Activated CD4-positive, CD25-positive, alpha-beta regulatory T cell treated with anti-CD3 and anti-CD28 coated beads, Interleukin-2, amount 50 U/mL, for 24 hours (primary cell): ENCODE measurements at regions not wholly inside any gene's neighbourhood (a gene's known extent, or its start where the extent isn't known, plus 50 kb on each side); places are given as distances from the start of the nearest gene placed in this dataset.

Experiments used
- ATAC-seq, 2 donors: fragments of 150-1000 bp; cut with Tn5 transposase; one replicate each; pipeline ENCODE4 v1.10.0; 2021; ENCODE audit warnings: mild to moderate bottlenecking in 1 of 2, moderate library complexity in 1 of 2

DNA sequence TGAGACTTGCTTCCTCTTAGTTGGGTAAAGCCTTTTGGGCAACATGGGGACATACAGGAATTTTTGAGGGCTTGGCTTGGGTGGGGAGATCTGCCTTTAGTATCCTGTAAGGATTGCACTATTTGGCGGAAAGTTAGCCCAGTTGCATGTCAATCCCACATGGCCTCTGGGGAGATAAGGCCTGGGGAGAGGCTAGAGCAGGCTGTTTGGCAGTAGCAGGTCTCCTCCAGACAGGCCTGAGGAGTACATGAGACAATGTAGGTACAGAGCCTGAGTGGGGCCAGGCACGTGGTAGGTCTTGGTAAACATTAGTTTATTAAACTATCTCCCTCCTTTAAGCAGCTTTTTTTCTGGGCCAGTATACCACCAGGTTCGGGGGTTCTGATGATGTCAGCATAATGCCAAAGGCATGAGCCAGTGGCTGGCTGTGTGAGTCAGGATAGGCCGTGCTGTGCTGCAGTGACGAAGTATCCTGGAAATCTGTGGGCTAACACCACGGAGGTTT, 147.9 kb downstream of the VEGFA start:
- ATAC-seq, result no peak

DNA sequence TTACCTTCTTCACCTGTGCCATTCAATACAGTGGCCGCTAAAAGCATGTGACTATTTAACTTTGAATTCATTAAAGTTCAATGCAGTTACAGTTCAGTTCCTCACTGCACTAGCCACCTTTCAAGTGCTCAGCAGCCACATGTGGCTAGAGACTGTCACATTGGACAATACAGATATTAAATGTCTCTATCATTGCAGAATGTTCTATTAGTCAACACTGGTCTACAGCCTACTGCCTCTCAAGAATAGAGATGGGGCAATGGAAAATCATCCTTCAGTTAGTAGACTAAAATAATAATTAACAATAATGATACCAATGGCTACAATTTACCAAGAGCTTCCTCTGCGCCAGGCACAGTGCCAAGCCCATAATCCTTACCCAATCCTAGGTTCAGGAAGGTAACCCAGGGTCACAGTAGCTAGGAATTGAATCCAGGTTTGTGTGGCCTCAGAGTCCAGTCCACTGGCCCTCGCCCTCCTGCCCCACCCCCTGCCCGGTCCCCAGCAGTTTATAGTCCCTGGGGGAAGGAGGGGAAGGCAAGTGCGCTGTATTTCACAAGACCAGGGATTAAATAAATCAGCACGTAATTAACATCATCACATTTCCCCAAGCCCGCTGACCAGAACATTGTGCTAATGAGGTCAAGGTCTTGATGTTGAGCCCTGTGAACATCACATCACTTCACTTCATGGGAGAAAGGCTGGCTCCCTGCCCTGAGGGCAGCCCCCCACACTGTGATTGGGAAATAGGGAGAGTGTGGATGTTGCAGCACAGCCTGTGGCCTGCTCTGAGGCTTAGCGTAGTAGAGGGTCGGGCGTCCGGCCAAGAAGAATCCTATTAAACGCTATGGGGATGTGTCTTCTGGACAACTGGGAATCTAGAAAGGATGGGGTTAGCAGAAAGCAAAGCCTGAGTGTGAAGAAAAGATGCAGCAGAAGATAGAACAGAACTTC, 147.2 kb downstream of the VEGFA start:
- no peak for ATAC-seq

DNA sequence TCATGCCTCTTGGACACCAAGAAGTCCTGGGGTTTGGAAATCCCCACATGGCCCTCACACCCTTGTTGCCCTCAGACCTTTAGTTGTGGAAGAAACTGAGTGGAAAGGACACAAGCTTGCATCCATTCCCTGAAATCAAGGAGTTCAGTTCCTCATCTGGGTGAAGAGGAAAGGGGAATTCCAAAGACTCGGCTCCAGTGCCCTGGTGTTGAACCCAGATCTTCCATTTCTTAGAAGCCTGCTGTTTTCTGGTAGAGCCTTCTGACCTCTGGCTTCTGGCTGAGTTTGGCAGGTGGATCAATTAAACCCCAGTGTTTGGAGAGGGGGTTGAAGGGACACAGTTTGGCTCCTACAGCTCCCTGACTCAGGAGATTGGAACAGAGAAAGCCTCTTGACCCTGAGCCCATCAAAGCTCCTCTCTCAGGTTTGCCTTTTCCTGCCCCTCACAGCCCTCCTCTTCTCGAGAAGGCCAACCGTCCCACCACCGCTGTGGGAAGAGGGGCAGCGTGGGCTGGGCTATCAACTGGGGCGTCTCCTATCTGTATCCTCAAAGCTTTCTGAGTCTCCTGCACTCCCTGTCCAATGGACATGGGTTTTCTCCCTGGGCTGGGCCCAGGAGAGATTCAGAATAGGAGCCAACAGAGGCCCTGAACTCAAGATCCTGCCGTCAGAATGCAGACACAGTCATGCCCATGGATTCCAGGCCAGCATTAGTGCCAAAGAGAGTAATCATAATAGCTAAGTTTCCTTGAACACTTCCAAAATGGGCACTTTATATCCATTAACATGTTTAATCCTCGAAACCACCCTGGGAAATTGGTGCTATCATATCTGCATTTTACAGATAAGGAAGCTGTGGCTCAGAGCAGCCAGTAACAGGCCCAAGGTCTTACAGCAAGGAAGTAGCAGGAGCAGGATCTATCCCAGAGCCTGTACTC, 146.2 kb downstream of the VEGFA start:
- no peak for ATAC-seq

DNA sequence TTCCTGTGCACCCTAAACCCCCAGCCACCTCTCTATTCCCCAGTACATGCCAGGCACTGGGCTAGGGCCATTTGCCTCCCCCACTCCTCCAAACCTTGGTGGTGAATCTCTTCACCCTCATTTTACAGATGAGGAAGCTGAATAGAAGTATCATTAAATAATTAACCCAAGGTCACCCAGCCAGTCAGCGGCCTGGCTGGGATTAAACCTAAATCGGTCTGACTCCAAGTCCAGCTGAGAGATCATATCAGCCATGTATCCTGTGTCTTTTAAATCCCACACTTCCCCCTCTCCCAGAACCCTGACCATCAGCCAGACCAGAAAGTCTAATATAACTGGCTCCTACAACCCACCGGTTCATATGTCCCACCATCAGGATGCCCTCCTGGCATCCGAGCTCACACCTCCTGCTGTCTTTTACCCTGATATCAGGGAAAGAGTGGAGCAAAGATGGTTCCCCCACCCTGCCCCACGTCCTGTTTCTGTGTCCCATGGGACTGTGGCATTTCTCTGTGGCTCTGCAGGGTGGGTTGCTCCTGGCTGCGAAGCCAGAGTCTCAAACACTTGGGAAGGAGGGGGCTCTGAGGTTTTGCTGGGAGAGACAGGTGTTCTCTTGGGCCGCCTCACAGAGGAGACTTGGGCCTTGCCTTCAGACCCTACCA, 145.3 kb downstream of the VEGFA start:
- no peak for ATAC-seq

DNA sequence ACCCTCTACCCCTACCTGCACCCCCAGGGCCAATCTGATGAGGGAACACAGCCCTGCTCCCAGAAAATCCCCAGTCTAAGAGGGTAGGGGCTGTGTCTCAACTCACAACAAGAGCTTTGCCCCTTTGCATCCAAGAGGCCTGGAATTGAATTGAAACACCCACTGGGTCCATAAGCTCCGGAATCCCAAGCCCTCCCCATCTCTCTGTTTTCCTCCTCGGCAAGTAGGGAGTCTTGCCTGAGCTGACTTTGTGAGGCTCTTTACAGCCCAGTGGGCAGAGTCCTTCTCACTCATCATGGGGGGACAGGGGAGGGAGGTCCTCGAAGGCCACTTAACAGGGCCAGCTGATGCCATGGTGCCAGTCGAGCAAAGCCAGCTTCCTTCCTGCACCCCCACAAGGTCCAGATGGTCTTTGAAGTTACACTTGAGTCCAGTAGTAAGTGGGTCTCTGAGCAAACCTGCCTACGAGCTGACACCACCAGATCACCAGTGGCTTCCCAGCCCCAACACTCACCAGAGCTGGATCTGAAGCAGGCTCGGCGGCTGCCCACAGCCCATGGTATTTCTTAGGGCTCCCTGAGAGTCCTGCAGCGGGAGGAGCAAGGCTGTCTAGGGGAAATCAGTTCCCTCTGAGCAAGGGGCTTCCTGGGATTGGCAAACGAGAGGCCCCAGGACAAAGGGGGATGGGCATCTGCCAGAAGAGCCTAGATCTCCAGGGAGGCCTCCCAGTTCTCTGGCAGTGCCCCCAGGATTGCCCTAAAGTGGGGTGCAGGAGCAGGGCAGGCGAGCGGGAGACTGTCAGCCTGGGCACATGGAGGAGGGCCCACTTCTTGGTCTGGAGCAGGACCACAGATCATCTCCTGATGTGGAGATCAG, 144.5 kb downstream of the VEGFA start:
- ATAC-seq, result no peak

DNA sequence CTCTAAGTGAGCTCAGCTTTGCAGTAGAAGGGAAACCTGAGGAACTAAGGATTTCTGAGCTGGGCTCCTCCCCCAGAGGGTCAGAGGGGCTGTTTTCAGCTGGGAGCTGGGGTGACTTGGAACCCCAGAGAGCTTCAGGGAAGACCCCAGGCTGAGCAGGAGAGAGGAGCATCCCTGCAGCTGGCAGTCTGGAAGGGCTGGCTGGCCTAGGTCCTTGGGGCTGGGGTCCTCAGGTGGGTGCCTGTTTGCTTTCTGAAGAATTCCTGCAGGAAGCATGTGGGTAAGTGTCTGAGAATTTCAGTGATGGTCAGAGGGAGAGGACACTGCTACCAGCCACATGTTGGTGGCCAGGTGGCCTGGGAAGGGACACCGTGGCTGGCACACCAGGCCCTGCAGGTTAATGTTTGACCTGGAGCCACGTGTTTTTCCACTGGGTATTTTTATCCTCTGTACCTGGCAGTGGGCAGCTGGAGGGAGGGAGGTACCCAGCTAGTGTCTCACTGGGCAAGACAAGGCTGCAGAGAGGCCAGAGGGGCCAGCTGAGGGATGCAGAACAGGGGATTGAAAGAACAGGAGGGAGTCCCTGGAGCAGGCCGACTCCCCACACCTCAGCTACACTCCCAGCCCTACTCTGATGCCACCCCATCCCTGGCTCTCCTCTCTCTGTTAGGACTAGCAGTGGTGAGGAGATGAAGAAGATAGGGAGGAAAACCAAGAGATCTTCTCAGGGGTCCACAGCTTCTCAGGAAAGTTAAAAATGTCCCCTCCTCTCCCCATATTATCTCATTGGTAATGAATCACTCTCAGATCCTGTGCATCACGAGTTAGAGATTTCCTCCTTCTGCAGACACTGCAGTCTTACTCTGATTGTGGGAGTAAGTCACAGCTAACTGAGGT, 143.6 kb downstream of the VEGFA start:
- ATAC-seq, result no peak

DNA sequence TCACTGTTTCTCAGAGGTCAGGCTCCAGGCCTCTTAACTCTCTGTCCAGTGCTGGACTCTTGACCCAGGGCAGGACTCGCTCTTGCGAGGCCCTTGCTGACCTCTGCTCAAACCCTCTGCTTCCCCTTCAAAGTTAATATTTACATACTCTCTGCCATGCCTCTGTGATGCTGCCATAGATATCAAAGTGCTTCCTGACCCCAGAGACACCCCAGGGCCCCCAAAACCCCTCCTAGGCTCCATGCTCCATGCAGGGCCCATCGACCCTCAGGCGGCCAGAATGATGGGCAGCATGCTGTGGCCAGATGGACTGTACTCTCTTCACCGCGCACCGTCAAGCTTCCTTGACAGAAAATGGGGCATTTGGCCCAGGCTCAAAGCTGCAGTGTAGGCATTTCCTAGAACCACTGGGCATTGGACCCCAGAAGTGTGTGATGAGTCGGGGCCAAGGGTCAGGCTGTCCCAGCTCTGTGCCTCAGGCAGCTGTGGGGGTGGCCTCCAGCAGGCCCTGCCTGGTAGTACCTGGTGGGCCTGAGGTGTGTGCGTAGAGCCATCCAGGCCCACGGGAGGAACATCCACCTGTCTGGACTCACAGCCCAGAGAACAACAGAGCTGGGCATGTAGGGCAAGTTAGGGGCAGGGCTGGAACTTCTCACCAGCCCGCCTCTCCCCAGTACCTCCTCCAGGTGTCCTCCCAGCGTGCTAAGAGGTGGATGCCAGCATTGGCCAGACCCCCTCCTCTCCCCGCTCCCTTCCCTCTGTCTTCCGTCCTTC, 142.8 kb downstream of the VEGFA start:
- no peak for ATAC-seq

DNA sequence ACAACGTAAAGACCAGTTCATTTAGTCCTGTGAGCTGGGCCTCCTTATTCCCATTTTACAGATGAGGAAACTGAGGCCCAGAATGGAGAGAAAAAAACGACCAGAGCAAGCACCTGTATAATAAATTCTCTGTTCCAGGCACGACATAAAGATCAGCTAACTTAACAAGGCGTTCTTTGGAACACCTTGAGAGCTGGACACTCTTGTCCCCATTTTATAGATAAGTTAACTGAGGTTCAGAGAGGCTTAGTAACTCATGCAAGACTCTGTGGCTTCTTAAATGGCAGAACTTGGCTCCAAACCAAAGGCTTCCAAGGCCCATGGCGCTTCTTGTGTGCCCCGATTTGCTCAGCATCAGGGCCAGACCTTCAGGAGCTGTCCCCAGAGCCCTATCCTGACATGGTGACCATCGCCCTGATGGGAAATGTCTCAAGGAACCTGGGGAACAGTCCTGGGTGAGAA, 142.1 kb downstream of the VEGFA start:
- no peak for ATAC-seq

DNA sequence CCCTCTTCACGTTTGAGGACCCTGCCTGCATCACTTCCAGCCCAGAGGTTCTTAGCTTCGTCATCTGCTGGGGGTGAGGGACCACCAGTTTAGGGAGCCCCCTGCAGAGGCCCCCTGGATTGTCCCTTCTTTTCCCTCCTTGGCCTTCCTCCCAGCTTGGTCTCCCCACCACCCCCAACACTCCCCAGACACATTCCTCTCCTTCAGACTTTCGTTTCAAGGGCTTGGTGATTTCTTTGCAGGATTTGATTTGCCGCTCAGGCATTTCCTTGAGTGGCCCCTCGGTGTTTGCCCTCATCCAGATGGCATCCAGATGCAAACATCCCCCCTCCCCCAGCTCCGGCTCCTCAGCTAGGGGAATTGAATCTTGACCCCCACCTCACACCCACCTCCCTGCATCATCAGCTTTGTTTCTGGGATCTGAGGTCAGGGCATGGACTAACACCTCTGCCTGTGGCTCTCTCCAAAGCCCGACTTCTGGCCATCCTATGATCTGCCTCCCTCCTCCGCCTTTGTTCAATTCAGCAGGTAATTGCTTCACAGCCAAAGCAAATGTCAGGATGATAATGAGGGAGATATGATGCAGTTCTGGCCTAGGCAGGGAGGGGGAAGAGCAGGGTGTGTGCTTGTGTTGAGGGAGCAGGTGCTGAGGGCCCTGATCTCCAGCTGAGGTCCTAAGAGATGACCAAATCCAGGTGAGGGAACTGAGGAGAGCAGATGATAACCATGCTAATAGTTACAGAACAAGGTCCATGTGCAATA, 141.5 kb downstream of the VEGFA start:
- ATAC-seq, result no peak

DNA sequence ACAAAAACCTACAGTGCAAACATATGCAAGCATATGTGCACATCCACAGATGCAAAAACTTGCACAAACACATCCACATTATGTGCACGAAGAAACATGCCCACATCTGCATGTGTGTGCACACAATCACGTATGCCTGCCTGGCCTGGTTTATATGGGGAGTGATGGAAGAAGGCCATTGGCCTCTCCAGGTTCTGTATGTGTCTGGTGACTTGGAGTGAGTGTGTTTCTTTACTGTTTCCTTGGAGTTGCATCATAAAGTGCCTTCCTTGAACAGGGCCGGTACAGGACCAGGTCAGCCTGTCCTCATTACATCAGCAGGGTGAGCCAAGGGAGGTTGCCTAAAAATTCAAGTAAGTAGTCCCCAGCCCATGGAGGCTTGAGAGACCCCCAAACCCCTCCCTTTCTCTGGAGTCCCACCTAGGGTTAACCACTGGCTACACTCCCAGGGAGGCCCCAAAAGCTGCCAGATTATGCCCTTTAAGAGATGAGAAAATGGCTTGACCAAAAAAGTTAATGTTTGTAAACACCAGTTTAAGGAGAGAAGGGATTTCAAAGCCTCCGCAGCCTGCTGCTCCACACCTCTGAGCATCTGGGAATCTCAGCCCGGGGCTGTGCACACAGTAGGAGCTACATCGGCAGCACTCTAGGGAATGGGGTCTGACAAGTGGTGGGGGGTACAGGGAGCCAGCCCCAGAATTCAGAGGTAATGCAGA, 140.8 kb downstream of the VEGFA start:
- no peak for ATAC-seq

DNA sequence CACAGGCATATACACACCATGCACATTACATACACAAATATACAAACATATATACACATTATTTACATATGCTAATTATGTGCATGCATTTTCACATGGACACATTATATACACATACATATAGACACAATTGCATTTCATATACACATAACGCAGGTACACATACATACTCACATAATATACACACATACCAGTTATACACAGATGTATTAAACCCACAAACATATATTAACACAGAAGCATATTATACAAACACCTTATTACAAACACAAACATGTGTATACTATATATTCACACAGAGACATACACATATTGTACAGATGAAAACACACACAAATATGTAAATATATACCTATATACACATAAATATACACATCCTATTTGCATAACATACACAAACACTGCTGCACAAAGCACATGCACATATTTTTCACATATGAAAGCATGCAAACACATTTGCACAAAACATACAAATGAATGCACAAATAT, 140.2 kb downstream of the VEGFA start:
- ATAC-seq, result no peak

DNA sequence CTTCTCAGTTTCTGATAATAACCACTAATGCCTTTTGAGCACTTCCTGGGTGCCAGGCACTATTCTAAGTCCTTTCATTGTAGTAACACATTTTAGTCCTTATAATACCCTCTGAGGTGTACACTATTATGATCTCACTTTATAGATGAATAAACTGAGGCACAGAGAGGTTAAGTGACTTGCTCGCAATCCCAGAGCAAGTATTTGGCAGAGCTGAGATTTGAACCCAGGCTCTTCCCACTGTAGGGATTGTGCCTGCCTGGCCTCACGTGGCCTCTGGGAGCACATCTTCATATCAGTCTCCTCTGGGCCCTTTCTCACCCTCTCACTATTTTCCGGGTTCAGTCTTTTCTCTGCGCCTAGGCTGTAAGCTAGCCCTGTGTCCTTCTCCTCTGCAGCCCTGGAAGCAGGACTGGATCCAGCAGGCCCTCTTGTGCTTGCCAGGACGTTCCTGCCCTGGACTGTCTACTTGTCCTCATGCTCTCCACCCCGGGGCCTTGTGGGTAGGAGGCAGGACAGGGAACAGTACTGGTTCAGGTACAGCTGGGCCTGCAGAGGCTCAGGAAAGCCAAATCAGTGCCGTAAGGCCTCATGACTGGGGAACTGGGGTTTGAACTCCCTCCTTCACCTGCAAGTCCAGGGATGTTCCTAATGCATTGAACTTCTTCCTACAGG, 139.6 kb downstream of the VEGFA start:
- no peak for ATAC-seq

DNA sequence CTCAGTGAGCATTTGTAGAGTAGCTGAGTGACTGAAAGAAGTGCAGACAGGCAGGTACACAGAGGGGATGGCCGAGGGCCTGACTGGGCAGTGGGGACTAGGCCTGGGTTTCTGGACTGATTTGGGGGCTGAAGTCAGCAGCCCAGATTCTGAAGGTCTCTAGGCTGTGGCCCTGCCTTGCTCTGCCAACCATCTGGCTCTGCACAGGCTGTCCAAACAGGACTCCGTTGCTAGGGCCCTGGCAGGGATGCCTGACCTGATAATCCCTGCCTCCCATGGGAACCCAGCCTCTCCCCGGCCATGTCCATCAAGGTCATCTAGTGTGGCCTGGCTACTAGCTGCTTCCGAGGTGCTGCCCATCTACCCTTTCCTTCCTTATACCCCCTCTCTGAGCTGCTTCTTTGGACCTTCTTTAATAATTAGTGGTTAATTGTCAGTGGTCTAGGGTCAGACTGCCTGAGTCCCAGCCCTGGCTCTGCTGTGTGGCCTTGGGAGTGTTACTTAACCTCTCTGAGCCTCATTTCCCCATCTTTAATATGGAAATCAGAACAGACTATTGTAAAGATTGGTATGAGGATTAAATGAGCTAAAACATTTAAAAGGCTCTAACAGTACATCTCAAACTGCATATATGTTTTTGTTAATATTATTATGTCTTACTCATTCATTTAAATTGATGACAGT, 137.9 kb downstream of the VEGFA start:
- ATAC-seq, result no peak

DNA sequence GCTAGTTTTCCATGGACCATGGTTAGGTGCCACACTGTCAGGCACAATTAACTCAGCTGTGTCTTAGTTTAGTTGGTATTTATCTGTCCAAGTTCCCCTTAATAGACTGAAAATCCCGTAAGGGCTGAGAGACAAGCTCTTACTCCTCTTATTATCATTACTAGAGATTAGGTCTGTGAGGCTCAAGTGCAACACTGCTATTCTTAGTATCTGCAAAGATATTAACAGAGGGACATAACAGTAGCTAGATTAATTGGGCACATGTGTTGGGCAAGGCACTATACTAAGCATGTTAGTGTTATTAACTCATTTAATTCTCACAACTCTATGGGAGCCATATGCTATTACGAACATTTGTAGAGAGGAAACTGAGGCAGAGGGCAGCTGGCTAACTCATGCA, 137.3 kb downstream of the VEGFA start:
- ATAC-seq, result no peak

DNA sequence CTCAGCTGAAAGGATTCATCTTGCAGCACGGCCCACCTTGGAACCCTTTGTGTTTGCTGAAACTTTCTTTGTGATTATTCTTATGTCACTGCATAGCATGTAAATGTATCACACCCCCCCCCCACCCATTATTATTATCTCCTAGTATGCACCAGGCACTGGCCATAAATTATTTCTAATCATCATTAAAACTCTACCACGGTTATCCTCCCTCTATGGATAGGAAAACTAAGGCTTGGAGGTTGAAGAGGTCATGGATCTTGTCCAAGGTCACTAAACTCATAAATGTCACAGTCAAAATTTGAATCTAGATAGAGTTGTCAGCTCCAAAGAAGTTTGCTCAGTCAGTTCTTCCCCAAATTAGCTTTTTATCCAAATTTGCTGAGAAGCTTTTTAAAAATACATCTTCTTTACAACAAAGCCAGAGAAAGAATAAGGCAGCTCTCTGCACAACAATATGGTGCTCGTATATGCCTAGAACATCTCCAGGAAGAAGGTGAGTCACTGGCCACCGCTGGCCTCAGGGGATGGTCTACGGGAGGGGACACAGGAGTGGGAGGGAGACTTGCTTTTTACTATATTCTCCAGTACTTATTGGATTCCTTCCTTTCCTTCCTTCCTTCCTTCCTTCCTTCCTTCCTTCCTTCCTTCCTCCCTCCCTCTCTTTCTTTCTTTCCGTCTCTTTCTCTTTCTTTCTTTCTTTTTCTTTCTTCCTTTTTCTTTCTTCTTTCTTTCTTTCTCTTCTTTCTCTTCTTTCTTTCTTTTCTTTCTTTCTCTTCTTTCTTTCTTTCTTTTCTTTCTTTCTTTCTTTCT, 134.5 kb downstream of the VEGFA start:
- ATAC-seq, result no peak

DNA sequence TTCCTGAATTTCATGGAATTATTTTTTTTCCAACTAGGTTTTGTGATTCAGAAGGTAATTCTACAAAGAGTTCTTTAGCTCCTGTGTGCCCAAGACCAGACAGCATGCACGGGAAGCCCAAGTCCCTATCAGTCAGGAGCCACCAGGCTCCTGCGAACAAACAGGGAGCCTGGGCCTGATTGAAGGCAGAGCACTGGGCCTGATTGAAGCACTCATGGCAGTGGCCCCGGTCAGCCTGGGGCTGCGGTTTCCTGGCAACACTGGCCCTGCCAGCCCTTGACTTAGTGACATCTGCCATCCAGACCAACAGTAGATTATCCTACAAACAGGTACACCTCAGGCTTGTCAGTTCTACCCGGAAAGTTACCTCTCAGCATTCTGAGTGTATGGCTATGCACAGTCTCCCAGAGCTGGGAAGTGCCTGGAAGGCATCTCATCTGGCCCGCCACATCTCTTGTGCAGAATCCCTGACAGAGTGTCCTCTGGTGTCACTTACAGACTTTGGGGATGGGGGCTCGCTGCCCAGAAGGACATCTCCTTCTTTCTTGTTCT, 133.8 kb downstream of the VEGFA start:
- ATAC-seq, result no peak
